PFSK-1 (cell line): ENCODE measurements at regions not wholly inside any gene's neighbourhood (a gene's known extent, or its start where the extent isn't known, plus 50 kb on each side); places are given as distances from the start of the nearest gene placed in this dataset.

Experiments used
- FOXP2 ChIP-seq: optimal IDR thresholded peaks from 2 replicates; pipeline ENCODE3; 2011; ENCODE audit warnings: borderline replicate concordance, control low read depth, inconsistent platforms; ENCODE audit not compliant: insufficient read depth; ENCODE audit errors: extremely low read length, extremely low read depth
- POLR2AphosphoS5 ChIP-seq: IDR thresholded peaks from 2 replicates; pipeline ENCODE4 v1.6.1; 2012; ENCODE audit warnings: low read depth, mild to moderate bottlenecking, control low read depth, low read length, moderate library complexity
- REST ChIP-seq, 2 experiments: IDR thresholded peaks; 2 replicates each; pipeline versions ENCODE4 v1.6.1 to v1.8.0; 2011 to 2012; ENCODE audit warnings: low read depth in 2 of 2, low read length in 2 of 2, control low read depth in 1 of 2, inconsistent platforms in 1 of 2, mild to moderate bottlenecking in 1 of 2, moderate library complexity in 1 of 2; ENCODE audit not compliant: insufficient read depth in 1 of 2
- SIN3A ChIP-seq: IDR thresholded peaks from 2 replicates; pipeline ENCODE4 v1.6.1; 2012; ENCODE audit warnings: mild to moderate bottlenecking, low read length, moderate library complexity, borderline replicate concordance; ENCODE audit not compliant: insufficient read depth
- TAF1 ChIP-seq: IDR thresholded peaks from 2 replicates; pipeline ENCODE4 v1.6.1; 2012; ENCODE audit warnings: low read length, control low read depth, borderline replicate concordance; ENCODE audit not compliant: insufficient read depth

- TF ChIP-seq POLR2AphosphoS5 (no peak), FOXP2 (no peak), TAF1 (no peak), SIN3A (no peak), REST (IDR thresholded peaks at IDR 0.05; ENCODE audit: insufficient read depth in 1 of 2, low read depth in 2 of 2, low read length in 2 of 2) (no peak)
Measured at GRCh38 chr4:128565054-128565453, 244.4 kb upstream of the JADE1 start.

- TF ChIP-seq TAF1, result no peak
- no peak for TF ChIP-seq SIN3A
- no peak for TF ChIP-seq POLR2AphosphoS5
- no peak for TF ChIP-seq REST (IDR thresholded peaks at IDR 0.05; ENCODE audit: insufficient read depth in 1 of 2, low read depth in 2 of 2, low read length in 2 of 2)
- TF ChIP-seq FOXP2, result no peak
Measured at GRCh38 chr4:128564081-128564630, 245.3 kb upstream of the JADE1 start.

GRCh38 chr4:128560754-128561495 lies 248.6 kb upstream of the JADE1 start:
- no peak for TF ChIP-seq SIN3A
- TF ChIP-seq TAF1, result no peak
- TF ChIP-seq POLR2AphosphoS5, result no peak
- TF ChIP-seq FOXP2, result no peak

GRCh38 chr4:128558896-128559679 lies 250.4 kb upstream of the JADE1 start:
- TF ChIP-seq TAF1, result no peak
- TF ChIP-seq POLR2AphosphoS5, result no peak
- no peak for TF ChIP-seq SIN3A
- TF ChIP-seq REST (IDR thresholded peaks at IDR 0.05; ENCODE audit: insufficient read depth in 1 of 2, low read depth in 2 of 2, low read length in 2 of 2), result no peak
- TF ChIP-seq FOXP2, result no peak

GRCh38 chr4:128556756-128557155 lies 252.7 kb upstream of the JADE1 start:
- TF ChIP-seq REST (IDR thresholded peaks at IDR 0.05; ENCODE audit: insufficient read depth in 1 of 2, low read depth in 2 of 2, low read length in 2 of 2) (no peak), SIN3A (no peak), FOXP2 (no peak), TAF1 (no peak), POLR2AphosphoS5 (no peak)
